ENCODE measurements at regions not wholly inside any gene's neighbourhood (a gene's known extent, or its start where the extent isn't known, plus 50 kb on each side); places are given as distances from the start of the nearest gene placed in this dataset.

GRCh38 chr5:161094411-161094810 lies 242.4 kb upstream of the ATP10B start:
- no peak overlapping the region for H3K27ac ChIP-seq
- intact Hi-C loops (cut with DNase I): no loop called here
- peaks cover 0 to 7% (median 0%) of the 10 kb centered on the region in 9 donors for H3K27me3 ChIP-seq

GRCh38 chr5:161093100-161093499 lies 241.1 kb upstream of the ATP10B start:
- H3K36me3 ChIP-seq: no peaks in the 10 kb centered on the region
- TF ChIP-seq POLR2A (IDR thresholded peaks at IDR 0.05): no peak
- no peak for TF ChIP-seq CTCF (IDR thresholded peaks at IDR 0.05)
- peaks cover 0 to 3% (median 0%) of the 10 kb centered on the region in 12 donors for H3K9me3 ChIP-seq
- WGBS, 4 donors: 40 to 100% (median 89%) methylated on average over 1 to 2 of the region's 2 CpGs
- H3K27me3 ChIP-seq: peaks cover 0 to 7% (median 0%) of the 10 kb centered on the region in 9 donors
- DNase-seq (no peak), ATAC-seq (no peak)
- H3K27ac ChIP-seq: no peak overlapping the region
- intact Hi-C loops (cut with DNase I): no loop called here
- no peaks in the 10 kb centered on the region for H3K4me1 ChIP-seq
- no peak overlapping the region for H3K4me3 ChIP-seq

More at GRCh38 chr5:161094411-161094810, 242.4 kb upstream of the ATP10B start:
- TF ChIP-seq CTCF (IDR thresholded peaks at IDR 0.05): no peak
- TF ChIP-seq POLR2A (IDR thresholded peaks at IDR 0.05): no peak
- no peaks in the 10 kb centered on the region for H3K4me1 ChIP-seq
- no peak for DNase-seq
- ATAC-seq: no peak
- H3K36me3 ChIP-seq: no peaks in the 10 kb centered on the region
- peaks cover 0 to under 1% (median 0%) of the 10 kb centered on the region in 12 donors for H3K9me3 ChIP-seq
- no peak overlapping the region for H3K4me3 ChIP-seq

- DNase-seq (no peak), ATAC-seq (no peak)
- Histone ChIP-seq H3K27ac (no peak overlapping the region), H3K4me3 (no peak overlapping the region), H3K4me1 (no peaks in the 10 kb centered on the region), H3K27me3 (no peaks in the 10 kb centered on the region), H3K36me3 (no peaks in the 10 kb centered on the region), H3K9me3 (peaks cover 0 to 3% (median 0%) of the 10 kb centered on the region in 12 donors)
- TF ChIP-seq POLR2A (IDR thresholded peaks at IDR 0.05) (no peak), CTCF (IDR thresholded peaks at IDR 0.05) (no peak)
- intact Hi-C loops (cut with DNase I): no loop called here
- WGBS, 4 donors: 98 to 100% (median 99%) methylated on average over 2 of the region's 2 CpGs
These were observed 237.6 kb upstream of the ATP10B start for GRCh38 chr5:161089569-161089968.

GRCh38 chr5:161086461-161086860 lies 234.4 kb upstream of the ATP10B start:
- H3K9me3 ChIP-seq: peaks cover 0 to 3% (median 0%) of the 10 kb centered on the region in 12 donors
- H3K4me1 ChIP-seq: no peaks in the 10 kb centered on the region
- WGBS, 4 donors: 39 to 66% (median 50%) methylated on average over 1 of the region's 1 CpG
- TF ChIP-seq POLR2A (IDR thresholded peaks at IDR 0.05): no peak
- no peak for TF ChIP-seq CTCF (IDR thresholded peaks at IDR 0.05)
- H3K27me3 ChIP-seq: no peaks in the 10 kb centered on the region
- no peak for DNase-seq
- intact Hi-C loops (cut with DNase I): no loop called here
- no peak overlapping the region for H3K27ac ChIP-seq
- ATAC-seq: no peak
- no peak overlapping the region for H3K4me3 ChIP-seq
- no peaks in the 10 kb centered on the region for H3K36me3 ChIP-seq
